ENCODE measurements at regions not wholly inside any gene's neighbourhood (a gene's known extent, or its start where the extent isn't known, plus 50 kb on each side); places are given as distances from the start of the nearest gene placed in this dataset.

- Mint-ChIP-seq H3K36me3 (no peaks in the 10 kb centered on the region), H3K9me3 (peaks cover 57% of the 10 kb centered on the region), H3K4me3 (no peak overlapping the region), H3K4me1 (no peaks in the 10 kb centered on the region), H3K27me3 (ENCODE audit: low read depth) (no peaks in the 10 kb centered on the region), H3K27ac (no peak overlapping the region)
- TF ChIP-seq CTCF (IDR thresholded peaks at IDR 0.05; ENCODE audit: unreplicated experiment) = no peak
- no peak for DNase-seq (ENCODE audit: low spot score in 2 of 2, unreplicated experiment in 2 of 2)
These were observed 200.2 kb downstream of the CBLN4 start for GRCh38 chr20:55805138-55805537.

GRCh38 chr20:55800552-55801245, 204.6 kb downstream of the CBLN4 start:
- TF ChIP-seq CTCF (IDR thresholded peaks at IDR 0.05; ENCODE audit: unreplicated experiment) = no peak
- Mint-ChIP-seq H3K4me3 (no peak overlapping the region), H3K27ac (no peak overlapping the region), H3K9me3 (peaks cover 86% of the 10 kb centered on the region), H3K27me3 (ENCODE audit: low read depth) (no peaks in the 10 kb centered on the region), H3K36me3 (no peaks in the 10 kb centered on the region), H3K4me1 (no peaks in the 10 kb centered on the region)
- DNase-seq (ENCODE audit: low spot score in 2 of 2, unreplicated experiment in 2 of 2) = no peak

- H3K4me1 Mint-ChIP-seq = no peaks in the 10 kb centered on the region
- no peaks in the 10 kb centered on the region for H3K36me3 Mint-ChIP-seq
- no peaks in the 10 kb centered on the region for H3K27me3 Mint-ChIP-seq (ENCODE audit: low read depth)
- no peak overlapping the region for H3K27ac Mint-ChIP-seq
- no peak overlapping the region for H3K4me3 Mint-ChIP-seq
- DNase-seq (ENCODE audit: low spot score in 2 of 2, unreplicated experiment in 2 of 2) = no peak
- H3K9me3 Mint-ChIP-seq = peaks cover 81% of the 10 kb centered on the region
- TF ChIP-seq CTCF (IDR thresholded peaks at IDR 0.05; ENCODE audit: unreplicated experiment) = no peak
These were observed 211.3 kb downstream of the CBLN4 start for GRCh38 chr20:55793986-55794385.

- Mint-ChIP-seq H3K27me3 (ENCODE audit: low read depth) (no peaks in the 10 kb centered on the region), H3K27ac (no peak overlapping the region), H3K9me3 (peaks cover 79% of the 10 kb centered on the region), H3K4me3 (no peak overlapping the region), H3K4me1 (no peaks in the 10 kb centered on the region), H3K36me3 (no peaks in the 10 kb centered on the region)
- DNase-seq (ENCODE audit: low spot score in 2 of 2, unreplicated experiment in 2 of 2) = no peak
- TF ChIP-seq CTCF (IDR thresholded peaks at IDR 0.05; ENCODE audit: unreplicated experiment) = no peak
These were observed 213.3 kb downstream of the CBLN4 start for GRCh38 chr20:55792049-55792448.

GRCh38 chr20:55790178-55790577, 215.1 kb downstream of the CBLN4 start:
- Mint-ChIP-seq H3K27me3 (ENCODE audit: low read depth) (no peaks in the 10 kb centered on the region), H3K36me3 (no peaks in the 10 kb centered on the region), H3K4me3 (no peak overlapping the region), H3K9me3 (peaks cover 76% of the 10 kb centered on the region), H3K4me1 (no peaks in the 10 kb centered on the region), H3K27ac (no peak overlapping the region)
- no peak for DNase-seq (ENCODE audit: low spot score in 2 of 2, unreplicated experiment in 2 of 2)
- TF ChIP-seq CTCF (IDR thresholded peaks at IDR 0.05; ENCODE audit: unreplicated experiment) = no peak

- Mint-ChIP-seq H3K4me1 (no peaks in the 10 kb centered on the region), H3K9me3 (peaks cover 72% of the 10 kb centered on the region), H3K36me3 (no peaks in the 10 kb centered on the region), H3K27me3 (ENCODE audit: low read depth) (no peaks in the 10 kb centered on the region), H3K4me3 (no peak overlapping the region), H3K27ac (no peak overlapping the region)
- no peak for TF ChIP-seq CTCF (IDR thresholded peaks at IDR 0.05; ENCODE audit: unreplicated experiment)
- no peak for DNase-seq (ENCODE audit: low spot score in 2 of 2, unreplicated experiment in 2 of 2)
These were observed 221.3 kb downstream of the CBLN4 start for GRCh38 chr20:55784036-55784435.

All from mesothelial cell of epicardium (in vitro differentiated cells).